ENCODE measurements at regions not wholly inside any gene's neighbourhood (a gene's known extent, or its start where the extent isn't known, plus 50 kb on each side); places are given as distances from the start of the nearest gene placed in this dataset.
"Not testable (repeated sequence)": the region's sequence is repeated elsewhere in the genome, so short reads cannot be mapped to it uniquely, and the experiment has no call there.

- Histone ChIP-seq H3K23ac (ENCODE audit: low read length in 2 of 2) (no peak overlapping the region), H2AFZ (ENCODE audit: low read depth, low read length) (no peak overlapping the region), H2BK15ac (ENCODE audit: low read depth, poor library complexity, severe bottlenecking) (peak overlapping the region; percentile 23), H2BK120ac (ENCODE audit: low read depth, low read length) (no peak overlapping the region), H3K18ac (ENCODE audit: low read depth in 1 of 2, low read length in 2 of 2) (no peak overlapping the region), H3K14ac (ENCODE audit: low read length in 2 of 2) (no peak overlapping the region), H4K91ac (ENCODE audit: low read length) (no peak overlapping the region), H2BK12ac (ENCODE audit: low read length in 2 of 2) (peak overlapping the region in 1 of 2 experiments; percentile 45), H2BK5ac (ENCODE audit: low read depth, low read length, poor library complexity, severe bottlenecking) (no peak overlapping the region), H3K4me3 (ENCODE audit: insufficient read depth in 1 of 2, low read depth in 1 of 2, low read length in 2 of 2) (no peak overlapping the region), H2AK5ac (ENCODE audit: low read length, severe bottlenecking) (no peak overlapping the region), H3K9me3 (ENCODE audit: control insufficient read depth, low read length) (no peaks in the 10 kb centered on the region), H3K4me1 (ENCODE audit: control insufficient read depth, insufficient read depth, low read depth, low read length) (peaks cover 4% of the 10 kb centered on the region), H4K8ac (ENCODE audit: low read length) (no peak overlapping the region), H3K36me3 (ENCODE audit: control insufficient read depth in 1 of 2, insufficient read depth in 2 of 2, low read depth in 1 of 2, low read length in 2 of 2) (no peaks in the 10 kb centered on the region), H3K9ac (ENCODE audit: low read length) (no peak overlapping the region), H3K79me1 (replicated peaks; ENCODE audit: low read length, poor library complexity, severe bottlenecking) (no peaks in the 10 kb centered on the region), H3K4ac (ENCODE audit: low read depth in 1 of 2, low read length in 2 of 2) (no peak overlapping the region), H3K27ac (ENCODE audit: low read length, poor library complexity, severe bottlenecking) (no peak overlapping the region), H3K4me2 (ENCODE audit: low read length, poor library complexity, severe bottlenecking) (no peak overlapping the region), H3K27me3 (ENCODE audit: control insufficient read depth in 1 of 2, insufficient read depth in 1 of 2, low read length in 2 of 2) (no peaks in the 10 kb centered on the region)
- 70% methylated on average over 3 of the region's 5 CpGs for WGBS
- peak; percentile 64 for DNase-seq
Observed at GRCh38 chr20:53883098-53883911, 187.1 kb downstream of the BCAS1 start.

DNA sequence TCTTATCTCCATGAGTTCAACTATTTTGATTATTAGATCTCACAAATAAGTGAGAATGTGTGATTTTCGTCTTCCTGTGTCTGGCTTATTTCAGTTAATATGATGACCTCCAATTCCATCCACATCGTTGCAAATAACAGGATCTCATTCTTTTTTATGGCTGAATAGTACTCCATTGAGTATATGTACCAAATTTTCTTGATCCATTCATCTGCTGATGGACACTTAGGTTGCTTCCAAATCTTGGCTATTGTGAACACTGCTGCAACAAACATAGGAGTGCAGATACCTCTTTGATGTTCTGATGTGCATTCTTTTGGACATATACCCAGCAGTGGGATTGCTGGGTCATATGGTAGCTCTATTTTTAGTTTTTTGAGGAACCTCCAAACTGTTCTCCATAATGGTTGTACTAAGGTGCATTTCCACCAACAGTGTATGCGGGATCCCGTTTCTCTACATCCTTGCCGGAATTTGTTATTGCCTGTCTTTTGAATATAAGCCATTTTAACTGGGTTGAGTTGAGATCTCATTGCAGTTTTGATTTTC is 187.9 kb downstream of the BCAS1 start:
- not testable (repeated sequence) for H3K4me1 ChIP-seq (ENCODE audit: control insufficient read depth, insufficient read depth, low read depth, low read length)

GRCh38 chr20:53881362-53881761 is 189.0 kb downstream of the BCAS1 start:
- no peak overlapping the region for H3K4ac ChIP-seq (ENCODE audit: low read depth in 1 of 2, low read length in 2 of 2)
- no CpG with 5 or more reads among the region's 3 CpGs for WGBS
- H3K4me2 ChIP-seq (ENCODE audit: low read length, poor library complexity, severe bottlenecking) = no peak overlapping the region
- H3K4me1 ChIP-seq (ENCODE audit: control insufficient read depth, insufficient read depth, low read depth, low read length) = peaks cover 4% of the 10 kb centered on the region
- H3K23ac ChIP-seq (ENCODE audit: low read length in 2 of 2) = no peak overlapping the region
- H3K4me3 ChIP-seq (ENCODE audit: insufficient read depth in 1 of 2, low read depth in 1 of 2, low read length in 2 of 2) = no peak overlapping the region
- H3K36me3 ChIP-seq (ENCODE audit: control insufficient read depth in 1 of 2, insufficient read depth in 2 of 2, low read depth in 1 of 2, low read length in 2 of 2) = no peaks in the 10 kb centered on the region
- H3K9ac ChIP-seq (ENCODE audit: low read length) = no peak overlapping the region
- no peak overlapping the region for H2AK5ac ChIP-seq (ENCODE audit: low read length, severe bottlenecking)
- no peaks in the 10 kb centered on the region for H3K9me3 ChIP-seq (ENCODE audit: control insufficient read depth, low read length)
- H3K79me1 ChIP-seq (replicated peaks; ENCODE audit: low read length, poor library complexity, severe bottlenecking) = no peaks in the 10 kb centered on the region
- no peak overlapping the region for H3K27ac ChIP-seq (ENCODE audit: low read length, poor library complexity, severe bottlenecking)
- H3K18ac ChIP-seq (ENCODE audit: low read depth in 1 of 2, low read length in 2 of 2) = peak overlapping the region in 1 of 2 experiments; percentile 56
- no peak overlapping the region for H2BK120ac ChIP-seq (ENCODE audit: low read depth, low read length)
- no peak overlapping the region for H4K91ac ChIP-seq (ENCODE audit: low read length)
- no peak overlapping the region for H2AFZ ChIP-seq (ENCODE audit: low read depth, low read length)
- H4K8ac ChIP-seq (ENCODE audit: low read length) = no peak overlapping the region
- H2BK12ac ChIP-seq (ENCODE audit: low read length in 2 of 2) = no peak overlapping the region
- H3K14ac ChIP-seq (ENCODE audit: low read length in 2 of 2) = no peak overlapping the region
- no peaks in the 10 kb centered on the region for H3K27me3 ChIP-seq (ENCODE audit: control insufficient read depth in 1 of 2, insufficient read depth in 1 of 2, low read length in 2 of 2)
- peak overlapping the region; percentile 2 for H2BK15ac ChIP-seq (ENCODE audit: low read depth, poor library complexity, severe bottlenecking)
- DNase-seq = no peak
- no peak overlapping the region for H2BK5ac ChIP-seq (ENCODE audit: low read depth, low read length, poor library complexity, severe bottlenecking)

More for the DNA sequence above, 187.9 kb downstream of the BCAS1 start:
- H2AK5ac ChIP-seq (ENCODE audit: low read length, severe bottlenecking); DNase-seq; H3K9me3 ChIP-seq (ENCODE audit: control insufficient read depth, low read length); H3K4ac ChIP-seq (ENCODE audit: low read depth in 1 of 2, low read length in 2 of 2); H3K4me3 ChIP-seq (ENCODE audit: insufficient read depth in 1 of 2, low read depth in 1 of 2, low read length in 2 of 2); H2AFZ ChIP-seq (ENCODE audit: low read depth, low read length); H2BK12ac ChIP-seq (ENCODE audit: low read length in 2 of 2); H4K8ac ChIP-seq (ENCODE audit: low read length); H3K18ac ChIP-seq (ENCODE audit: low read depth in 1 of 2, low read length in 2 of 2); H3K14ac ChIP-seq (ENCODE audit: low read length in 2 of 2); H3K4me2 ChIP-seq (ENCODE audit: low read length, poor library complexity, severe bottlenecking); H3K27me3 ChIP-seq (ENCODE audit: control insufficient read depth in 1 of 2, insufficient read depth in 1 of 2, low read length in 2 of 2); H2BK15ac ChIP-seq (ENCODE audit: low read depth, poor library complexity, severe bottlenecking); H3K23ac ChIP-seq (ENCODE audit: low read length in 2 of 2); H3K9ac ChIP-seq (ENCODE audit: low read length); H3K36me3 ChIP-seq (ENCODE audit: control insufficient read depth in 1 of 2, insufficient read depth in 2 of 2, low read depth in 1 of 2, low read length in 2 of 2); H2BK5ac ChIP-seq (ENCODE audit: low read depth, low read length, poor library complexity, severe bottlenecking); H2BK120ac ChIP-seq (ENCODE audit: low read depth, low read length); H3K79me1 ChIP-seq (replicated peaks; ENCODE audit: low read length, poor library complexity, severe bottlenecking); H4K91ac ChIP-seq (ENCODE audit: low read length); H3K27ac ChIP-seq (ENCODE audit: low read length, poor library complexity, severe bottlenecking): not testable (repeated sequence)
- 96% methylated on average over 3 of the region's 5 CpGs for WGBS

DNA sequence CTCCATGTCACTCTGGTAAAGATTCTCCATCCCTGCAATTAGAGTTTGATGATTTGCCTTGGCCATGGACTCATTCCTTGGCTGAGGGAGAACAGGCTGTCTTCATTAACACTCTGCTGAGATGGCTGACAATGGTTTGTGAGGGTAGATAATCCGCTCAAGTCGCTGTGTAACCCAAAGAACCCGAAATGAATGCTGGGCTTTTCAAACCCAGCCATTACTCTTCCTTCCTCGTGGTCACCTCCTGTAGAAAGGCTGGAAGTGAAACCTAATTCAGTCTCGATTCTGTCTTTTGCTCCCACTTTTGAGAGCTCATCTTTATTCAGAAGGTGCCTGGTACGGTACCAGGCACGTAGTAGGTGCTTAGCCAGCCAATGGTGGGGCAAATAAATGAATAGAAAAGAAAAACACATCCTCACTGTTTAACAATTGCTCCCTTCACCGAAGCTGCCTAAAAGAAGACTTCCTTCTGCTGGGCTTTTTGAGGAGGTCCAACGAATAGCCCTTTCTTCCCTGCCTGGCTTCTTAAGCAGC is 190.2 kb downstream of the BCAS1 start:
- 95% methylated on average over 9 of the region's 9 CpGs for WGBS
- Histone ChIP-seq H3K36me3 (ENCODE audit: control insufficient read depth in 1 of 2, insufficient read depth in 2 of 2, low read depth in 1 of 2, low read length in 2 of 2) (no peaks in the 10 kb centered on the region), H3K23ac (ENCODE audit: low read length in 2 of 2) (no peak overlapping the region), H3K4me3 (ENCODE audit: insufficient read depth in 1 of 2, low read depth in 1 of 2, low read length in 2 of 2) (no peak overlapping the region), H3K27me3 (ENCODE audit: control insufficient read depth in 1 of 2, insufficient read depth in 1 of 2, low read length in 2 of 2) (no peaks in the 10 kb centered on the region), H3K4me2 (ENCODE audit: low read length, poor library complexity, severe bottlenecking) (no peak overlapping the region), H3K18ac (ENCODE audit: low read depth in 1 of 2, low read length in 2 of 2) (no peak overlapping the region), H2BK12ac (ENCODE audit: low read length in 2 of 2) (peak overlapping the region; percentile 81 to 97), H3K4me1 (ENCODE audit: control insufficient read depth, insufficient read depth, low read depth, low read length) (peaks cover 4% of the 10 kb centered on the region), H3K27ac (ENCODE audit: low read length, poor library complexity, severe bottlenecking) (no peak overlapping the region), H3K4ac (ENCODE audit: low read depth in 1 of 2, low read length in 2 of 2) (peak overlapping the region in 1 of 2 experiments; percentile 17), H4K8ac (ENCODE audit: low read length) (no peak overlapping the region), H3K79me1 (replicated peaks; ENCODE audit: low read length, poor library complexity, severe bottlenecking) (no peaks in the 10 kb centered on the region), H2BK5ac (ENCODE audit: low read depth, low read length, poor library complexity, severe bottlenecking) (no peak overlapping the region), H2BK120ac (ENCODE audit: low read depth, low read length) (no peak overlapping the region), H3K14ac (ENCODE audit: low read length in 2 of 2) (no peak overlapping the region), H2AFZ (ENCODE audit: low read depth, low read length) (no peak overlapping the region), H2AK5ac (ENCODE audit: low read length, severe bottlenecking) (no peak overlapping the region), H3K9me3 (ENCODE audit: control insufficient read depth, low read length) (no peaks in the 10 kb centered on the region), H4K91ac (ENCODE audit: low read length) (no peak overlapping the region), H2BK15ac (ENCODE audit: low read depth, poor library complexity, severe bottlenecking) (no peak overlapping the region), H3K9ac (ENCODE audit: low read length) (no peak overlapping the region)
- no peak for DNase-seq
